ENCODE measurements at regions not wholly inside any gene's neighbourhood (a gene's known extent, or its start where the extent isn't known, plus 50 kb on each side); places are given as distances from the start of the nearest gene placed in this dataset.

DNA sequence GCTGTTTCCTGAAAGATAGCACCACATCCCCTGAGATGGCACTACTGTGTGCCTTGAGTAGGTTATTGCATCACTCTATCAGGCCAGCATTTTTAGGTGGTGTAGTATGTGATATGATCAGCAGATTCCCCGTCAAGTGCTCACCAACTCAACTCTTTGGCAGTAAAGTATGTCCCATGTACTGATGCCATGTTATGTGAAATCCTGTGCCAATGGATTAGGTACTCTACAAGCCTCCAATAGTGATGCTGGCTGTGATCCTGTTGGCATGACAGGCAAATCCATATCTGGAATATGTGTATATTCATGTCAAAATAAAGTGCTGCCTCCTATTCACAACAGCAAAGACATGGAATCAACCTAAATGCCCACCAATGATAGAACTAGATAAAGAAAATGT lies 137.2 kb upstream of the CAMK1G start:
- no peak for TF ChIP-seq POLR2AphosphoS5 (IDR thresholded peaks at IDR 0.05; ENCODE audit: low read depth, low read length)
- TF ChIP-seq TAF1 (IDR thresholded peaks at IDR 0.05; ENCODE audit: low read depth, low read length), result no peak
- no peak for TF ChIP-seq POU2F2 (IDR thresholded peaks at IDR 0.05; ENCODE audit: low read depth, low read length)
- no peak for TF ChIP-seq PAX5 (IDR thresholded peaks at IDR 0.05; ENCODE audit: insufficient read depth, low read length, severe bottlenecking)
- no peak for TF ChIP-seq POLR2A (IDR thresholded peaks at IDR 0.05; ENCODE audit: low read depth, low read length)

All from GM12891 (cell line).